ENCODE measurements at regions not wholly inside any gene's neighbourhood (a gene's known extent, or its start where the extent isn't known, plus 50 kb on each side); places are given as distances from the start of the nearest gene placed in this dataset.
A peak's percentile ranks its signal among the peaks of the same experiment; 100 is the strongest.

DNA sequence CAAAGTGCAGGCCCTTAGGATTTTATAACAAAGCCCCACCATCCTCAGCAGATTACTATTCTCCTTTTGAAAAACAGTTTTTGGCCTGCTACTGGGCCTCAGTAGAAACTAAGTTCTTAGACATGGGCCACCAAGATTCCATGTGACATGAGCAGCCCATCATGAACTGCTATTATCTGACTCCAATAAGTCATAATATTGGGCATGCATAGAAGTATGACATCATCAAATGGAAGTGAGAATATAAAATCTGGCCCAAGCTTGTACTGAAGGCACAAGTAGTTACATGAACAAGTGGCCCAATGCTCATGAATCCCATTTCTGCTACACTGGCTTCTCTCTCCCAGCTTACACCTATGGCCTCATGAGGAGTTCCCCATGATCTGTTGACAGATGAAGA is 404.8 kb downstream of the EPHA5 start:
- H3K4me3 ChIP-seq (ENCODE audit: low read depth, low read length): no peak overlapping the region
- TF ChIP-seq, protein P1, sequence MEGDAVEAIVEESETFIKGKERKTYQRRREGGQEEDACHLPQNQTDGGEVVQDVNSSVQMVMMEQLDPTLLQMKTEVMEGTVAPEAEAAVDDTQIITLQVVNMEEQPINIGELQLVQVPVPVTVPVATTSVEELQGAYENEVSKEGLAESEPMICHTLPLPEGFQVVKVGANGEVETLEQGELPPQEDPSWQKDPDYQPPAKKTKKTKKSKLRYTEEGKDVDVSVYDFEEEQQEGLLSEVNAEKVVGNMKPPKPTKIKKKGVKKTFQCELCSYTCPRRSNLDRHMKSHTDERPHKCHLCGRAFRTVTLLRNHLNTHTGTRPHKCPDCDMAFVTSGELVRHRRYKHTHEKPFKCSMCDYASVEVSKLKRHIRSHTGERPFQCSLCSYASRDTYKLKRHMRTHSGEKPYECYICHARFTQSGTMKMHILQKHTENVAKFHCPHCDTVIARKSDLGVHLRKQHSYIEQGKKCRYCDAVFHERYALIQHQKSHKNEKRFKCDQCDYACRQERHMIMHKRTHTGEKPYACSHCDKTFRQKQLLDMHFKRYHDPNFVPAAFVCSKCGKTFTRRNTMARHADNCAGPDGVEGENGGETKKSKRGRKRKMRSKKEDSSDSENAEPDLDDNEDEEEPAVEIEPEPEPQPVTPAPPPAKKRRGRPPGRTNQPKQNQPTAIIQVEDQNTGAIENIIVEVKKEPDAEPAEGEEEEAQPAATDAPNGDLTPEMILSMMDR (IDR thresholded peaks at IDR 0.05; ENCODE audit: control insufficient read depth, extremely low read depth, insufficient read depth): no peak
- no peak for DNase-seq (ENCODE audit: low read depth)

DNA sequence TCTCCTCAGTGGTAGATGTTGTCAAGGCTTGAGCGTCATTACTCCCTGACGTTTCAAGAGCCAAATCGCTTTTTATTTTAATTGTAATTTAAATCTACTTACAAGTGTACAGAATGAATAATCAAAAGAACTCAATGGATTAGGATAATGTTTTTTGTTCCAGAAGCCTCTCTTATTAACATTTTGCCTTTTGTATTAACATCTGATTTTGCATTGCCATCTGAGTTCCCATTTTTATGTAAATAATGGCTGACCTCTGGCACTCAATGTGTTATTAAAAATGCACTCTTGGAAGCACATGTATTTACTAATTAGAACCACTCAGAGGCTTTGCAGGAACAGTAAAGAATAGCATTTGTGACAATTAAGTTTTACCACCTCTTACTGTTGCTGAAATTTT is 411.0 kb downstream of the EPHA5 start:
- TF ChIP-seq, protein P1 (IDR thresholded peaks at IDR 0.05; ENCODE audit: control insufficient read depth, extremely low read depth, insufficient read depth): no peak
- H3K4me3 ChIP-seq (ENCODE audit: low read depth, low read length): no peak overlapping the region
- DNase-seq (ENCODE audit: low read depth): no peak

DNA sequence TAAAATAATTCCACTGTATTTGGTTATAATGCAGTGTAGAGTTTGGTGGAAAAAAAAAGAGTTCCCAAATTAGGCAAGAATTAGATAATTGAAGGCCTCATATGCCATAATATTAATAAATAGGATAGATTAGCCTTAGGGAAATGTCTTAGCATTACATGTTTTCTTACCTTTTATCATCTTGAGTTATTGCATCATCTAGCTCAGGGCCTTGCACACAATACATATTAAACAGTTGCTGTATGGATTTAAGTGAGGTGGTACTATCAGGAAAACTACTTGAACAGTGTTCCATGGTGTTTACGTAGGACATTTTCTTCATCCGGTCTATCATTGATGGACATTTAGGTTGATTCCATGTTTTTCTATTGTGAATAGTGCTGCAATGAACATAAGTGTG is 419.4 kb downstream of the EPHA5 start:
- no peak for DNase-seq (ENCODE audit: low read depth)
- TF ChIP-seq, protein P1 (IDR thresholded peaks at IDR 0.05; ENCODE audit: control insufficient read depth, extremely low read depth, insufficient read depth): no peak
- H3K4me3 ChIP-seq (ENCODE audit: low read depth, low read length): no peak overlapping the region

DNA sequence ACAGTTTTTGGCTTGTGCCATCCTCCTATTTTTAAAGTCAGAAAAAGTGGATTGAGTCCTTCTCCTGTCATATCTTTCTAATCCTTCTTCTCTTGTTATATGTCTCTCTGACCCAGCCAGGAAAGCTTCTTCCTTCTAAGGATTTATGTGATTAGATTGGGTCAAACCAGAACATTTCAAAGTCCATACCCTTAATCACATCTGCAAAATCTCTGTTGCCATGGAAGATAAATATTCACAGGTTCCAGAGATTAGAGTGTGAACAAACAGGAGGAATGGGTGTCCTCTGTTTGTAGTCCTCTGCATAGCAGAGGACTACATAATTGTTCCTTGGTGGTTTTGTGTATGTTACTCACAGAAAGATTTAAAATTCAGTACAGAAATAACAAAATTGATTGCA is 421.2 kb downstream of the EPHA5 start:
- H3K4me3 ChIP-seq (ENCODE audit: low read depth, low read length): no peak overlapping the region
- DNase-seq (ENCODE audit: low read depth): no peak
- TF ChIP-seq, protein P1 (IDR thresholded peaks at IDR 0.05; ENCODE audit: control insufficient read depth, extremely low read depth, insufficient read depth): no peak

DNA sequence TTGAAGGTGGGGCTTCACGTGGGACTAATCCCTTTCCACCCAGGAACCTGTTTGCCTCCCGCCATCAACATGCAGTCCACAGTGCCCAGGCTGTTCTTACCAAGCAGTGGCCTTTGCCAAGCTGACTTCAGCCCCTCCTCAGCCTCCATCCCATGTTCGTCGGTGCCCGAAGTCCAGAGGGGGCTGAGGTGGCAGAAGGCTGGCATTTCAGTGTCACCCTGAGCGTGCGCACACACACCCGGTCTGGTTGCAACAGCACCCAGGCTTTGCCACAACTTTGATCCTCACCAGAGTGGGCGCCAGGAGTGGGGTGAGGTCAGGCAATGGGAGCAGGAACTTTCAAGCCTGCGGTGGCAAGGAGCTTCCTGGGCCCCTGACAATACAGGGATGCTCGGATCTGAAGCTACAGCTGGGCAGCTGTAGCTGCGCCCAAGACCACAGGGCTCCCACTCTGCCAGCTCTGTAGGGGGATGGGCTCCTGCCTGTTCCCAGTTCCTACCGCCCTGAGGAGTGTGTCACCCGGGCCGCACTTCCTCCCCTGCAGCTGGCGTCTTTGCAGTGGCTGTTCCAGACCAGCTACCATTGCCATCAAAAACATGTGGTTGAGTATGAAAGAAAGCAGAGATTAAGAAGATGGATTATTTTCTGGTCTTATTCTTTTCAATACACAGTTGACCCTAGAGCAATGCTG is 428.0 kb downstream of the EPHA5 start:
- DNase-seq (ENCODE audit: low read depth): no peak
- peak overlapping the region; percentile 70 for H3K4me3 ChIP-seq (ENCODE audit: low read depth, low read length)
- TF ChIP-seq, protein P1 (IDR thresholded peaks at IDR 0.05; ENCODE audit: control insufficient read depth, extremely low read depth, insufficient read depth): no peak

DNA sequence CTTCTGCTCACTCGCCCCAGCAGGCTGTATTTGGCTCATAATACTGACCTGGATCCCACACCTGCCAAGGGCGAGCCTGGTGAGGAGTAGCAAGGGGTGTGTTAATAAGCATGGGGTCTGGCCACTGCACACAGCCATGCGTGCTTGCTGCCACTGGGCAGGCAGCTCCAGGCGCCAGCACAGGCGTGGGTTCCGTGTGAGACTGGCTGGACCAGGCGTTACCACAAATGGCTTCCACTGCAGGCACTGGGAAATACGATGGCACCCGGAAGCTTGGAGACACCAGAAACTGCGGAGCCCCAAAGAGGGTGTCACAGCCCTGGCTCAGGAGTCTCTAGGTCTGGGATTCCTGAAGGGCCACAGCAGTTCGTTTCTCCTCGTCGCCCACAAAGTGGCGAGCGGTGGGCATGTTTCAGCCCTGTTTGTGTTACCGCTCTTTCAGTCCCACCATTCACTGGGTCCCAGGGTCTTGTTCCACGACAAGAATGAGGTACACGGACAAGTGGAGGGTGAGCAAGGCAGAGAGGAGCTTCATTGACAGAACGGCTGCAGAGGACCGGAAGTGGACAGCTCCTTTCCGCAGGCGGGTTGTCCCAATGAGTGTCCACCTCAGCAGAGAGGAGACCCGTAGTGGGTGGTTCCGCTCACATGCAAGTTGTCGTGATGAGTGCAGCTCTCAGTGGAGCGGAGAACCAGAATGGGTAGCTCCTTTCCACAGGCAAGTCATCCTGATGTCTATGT is 428.9 kb downstream of the EPHA5 start:
- H3K4me3 ChIP-seq (ENCODE audit: low read depth, low read length): peak overlapping the region; percentile 70
- DNase-seq (ENCODE audit: low read depth): peak; percentile 85

More for the DNA sequence above, 428.9 kb downstream of the EPHA5 start:
- TF ChIP-seq, protein P1 (IDR thresholded peaks at IDR 0.05; ENCODE audit: control insufficient read depth, extremely low read depth, insufficient read depth): no peak

Measured in LNCaP clone FGC (cell line).